Activated CD4-positive, alpha-beta T cell treated with anti-CD3 and anti-CD28 coated beads, Interleukin-10, Interleukin-2, amounts not matched to agents 100 ng/mL and 50 ng/mL, durations not matched to agents 16 hours and 8 hours (primary cell): ENCODE measurements at regions not wholly inside any gene's neighbourhood (a gene's known extent, or its start where the extent isn't known, plus 50 kb on each side); places are given as distances from the start of the nearest gene placed in this dataset.

ENCODE experiments used
- DNase-seq: peaks from one replicate; pipeline ENCODE4 v3.0.0-alpha.2; 2020

DNA sequence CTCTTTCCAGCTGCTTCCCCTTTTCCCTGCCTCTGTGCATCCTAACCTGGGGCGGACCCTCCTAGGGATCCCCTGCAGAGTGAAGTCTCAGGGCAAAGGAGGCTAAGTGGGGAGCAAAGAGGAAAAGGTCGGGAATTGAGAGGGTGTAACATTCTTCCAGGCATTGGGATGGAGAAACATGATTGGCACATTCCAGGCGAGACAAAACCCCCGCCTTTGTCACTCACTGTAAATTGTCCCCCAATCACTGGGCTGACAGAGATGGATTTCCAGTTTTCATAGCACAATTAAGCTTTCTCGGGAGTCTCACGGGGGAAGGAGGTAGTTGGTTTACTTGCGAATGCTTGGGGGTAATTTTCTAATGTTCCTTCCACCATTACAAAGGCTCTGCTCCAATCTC is 74.9 kb downstream of the MIAT start:
- no peak for DNase-seq

DNA sequence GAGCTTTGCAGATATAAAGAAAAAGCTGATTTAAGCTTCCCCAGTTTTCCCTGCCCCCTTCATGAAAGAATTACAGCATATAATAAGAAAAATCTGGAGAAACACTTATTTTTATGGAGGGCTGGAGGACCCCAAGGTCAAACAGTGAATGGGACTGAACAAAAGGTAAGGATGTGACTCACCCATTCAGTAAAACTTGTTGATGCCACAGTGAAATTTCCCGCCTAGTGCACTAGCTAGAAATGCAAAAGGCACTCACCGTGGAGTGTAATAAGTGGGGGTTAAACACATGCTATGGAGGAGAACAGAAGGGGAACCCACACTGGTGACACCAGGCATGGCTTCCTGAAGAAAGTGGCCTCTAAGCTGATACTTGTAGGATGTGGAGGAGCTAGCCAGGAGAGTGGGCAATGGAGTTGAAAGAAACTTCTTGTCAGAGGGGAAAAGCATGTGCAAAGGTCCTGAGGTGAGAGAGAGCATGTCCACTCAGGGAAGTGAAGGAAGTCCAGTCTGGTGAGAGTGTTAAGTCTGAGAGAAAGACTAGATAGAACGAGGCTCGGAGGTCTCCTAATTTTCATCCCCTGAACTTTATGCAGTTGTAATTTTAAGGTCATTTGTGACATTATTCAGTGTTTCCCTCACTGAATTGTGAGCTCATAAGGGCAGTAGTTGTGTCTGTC is 77.1 kb downstream of the MIAT start:
- no peak for DNase-seq

DNA sequence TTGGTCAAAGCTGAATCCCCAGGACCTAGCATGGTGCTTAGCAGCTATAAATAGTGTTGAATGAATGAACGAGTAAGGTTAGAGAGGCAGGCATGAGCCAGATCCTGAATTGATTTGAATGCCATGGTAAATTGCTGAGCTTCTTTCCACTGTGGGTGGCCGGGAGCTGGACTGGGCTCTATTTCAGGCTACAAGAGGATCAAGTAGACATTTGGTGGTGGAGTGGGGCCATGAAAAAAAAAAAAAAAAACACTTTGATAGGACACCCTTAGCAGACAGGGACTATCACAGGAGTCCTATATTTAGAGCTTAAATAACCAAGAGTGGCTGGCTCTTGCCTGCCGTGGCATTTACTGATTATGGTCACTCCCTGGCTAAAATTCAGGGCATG is 77.6 kb downstream of the MIAT start:
- no peak for DNase-seq

DNA sequence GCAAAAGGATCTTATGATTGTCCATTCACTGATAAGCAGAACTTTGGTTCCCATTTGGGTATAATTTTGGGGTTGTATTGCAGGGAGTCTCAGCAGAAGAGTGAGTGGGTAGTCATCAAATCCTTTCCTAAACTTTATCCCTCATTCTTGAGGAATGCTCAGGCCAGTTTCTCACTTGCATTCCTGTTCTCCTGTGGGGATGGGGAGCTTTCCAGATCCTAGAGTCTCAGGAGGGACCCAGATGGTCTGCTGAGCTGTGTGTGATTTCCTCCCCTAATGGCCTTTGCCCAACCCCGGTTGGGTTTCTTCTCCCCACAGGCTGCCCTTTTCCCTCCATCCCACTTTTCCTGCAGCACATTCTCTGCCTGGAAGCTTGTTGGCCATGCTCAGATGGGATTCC is 79.9 kb downstream of the MIAT start:
- no peak for DNase-seq

DNA sequence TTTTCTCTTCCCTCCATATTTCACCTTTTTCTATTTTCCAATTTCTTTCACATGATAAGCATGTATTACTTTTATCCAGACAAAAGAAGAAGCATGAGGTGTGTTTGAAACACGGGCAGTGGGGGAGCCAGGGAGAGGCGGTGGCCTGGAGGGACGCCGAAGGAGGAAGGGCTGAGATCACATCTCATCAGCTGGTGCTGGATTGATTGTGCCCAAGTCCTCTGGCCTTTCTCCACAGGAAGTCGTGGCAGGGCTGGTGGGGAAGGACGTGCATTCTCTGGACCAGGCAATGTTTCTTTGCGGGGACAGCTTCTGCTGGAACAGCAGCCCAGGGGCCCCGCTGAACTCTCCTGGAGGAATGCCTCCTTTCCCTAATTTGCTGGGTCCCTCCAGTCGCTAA is 82.9 kb downstream of the MIAT start:
- no peak for DNase-seq

DNA sequence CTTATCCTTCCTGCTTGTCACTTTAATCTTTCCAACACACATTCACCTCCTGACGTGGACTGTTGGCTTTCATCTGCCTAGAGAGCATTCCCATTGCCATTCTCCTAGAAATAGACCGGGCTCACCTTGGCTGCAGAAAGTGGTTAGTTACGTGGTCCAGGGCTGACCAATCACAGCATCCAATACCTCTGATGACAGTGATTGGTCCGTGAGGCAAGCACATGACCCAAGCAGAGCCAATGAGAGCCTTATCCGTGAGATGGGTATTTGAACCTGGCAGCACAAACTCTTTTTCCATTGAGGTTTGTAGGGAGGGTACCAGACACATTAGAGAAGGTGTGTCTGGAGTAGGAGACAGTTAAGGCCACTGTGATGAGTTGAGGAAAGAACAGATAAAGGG is 85.8 kb downstream of the MIAT start:
- DNase-seq, result no peak

DNA sequence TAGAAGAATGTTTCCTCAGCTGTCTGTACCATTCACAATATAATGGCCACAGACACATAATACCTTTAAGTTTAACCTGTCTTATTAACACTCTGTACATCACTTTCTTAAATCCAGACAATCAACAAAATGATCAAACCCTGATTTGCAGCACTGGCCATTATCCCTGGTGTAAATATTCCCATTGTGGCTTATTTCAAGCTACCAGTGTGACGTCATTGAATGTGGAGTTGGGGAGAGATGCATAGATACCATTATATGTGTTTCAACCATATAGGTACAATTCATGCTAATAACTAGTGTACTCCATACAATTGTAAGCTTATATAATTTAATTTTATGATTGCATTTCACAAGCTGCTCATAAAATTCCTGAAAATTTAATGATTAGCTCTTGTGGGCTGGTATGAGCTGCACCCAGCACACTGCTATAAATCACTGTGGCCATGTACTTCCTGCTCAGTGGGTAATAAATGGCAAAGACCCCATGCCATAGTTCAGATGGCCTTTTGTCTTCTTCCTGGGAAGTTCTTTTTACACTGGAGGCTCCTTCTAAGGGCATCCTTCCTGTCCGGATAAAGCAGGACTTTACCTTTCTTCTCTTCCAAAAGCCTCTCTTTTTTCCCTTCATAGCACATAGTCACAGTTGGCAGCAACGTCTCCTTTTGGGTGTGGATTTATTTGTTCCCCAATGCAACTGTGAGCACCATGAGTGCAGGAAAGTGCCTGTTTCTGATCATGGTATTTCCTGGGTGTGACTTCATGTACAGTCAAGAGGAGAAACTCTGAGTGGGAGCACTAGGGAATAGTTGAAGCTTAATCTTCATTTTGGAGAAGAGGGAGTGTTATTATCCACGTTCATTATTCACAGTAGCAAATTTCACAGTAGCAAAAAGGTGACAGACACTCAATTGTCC is 87.8 kb downstream of the MIAT start:
- no peak for DNase-seq

DNA sequence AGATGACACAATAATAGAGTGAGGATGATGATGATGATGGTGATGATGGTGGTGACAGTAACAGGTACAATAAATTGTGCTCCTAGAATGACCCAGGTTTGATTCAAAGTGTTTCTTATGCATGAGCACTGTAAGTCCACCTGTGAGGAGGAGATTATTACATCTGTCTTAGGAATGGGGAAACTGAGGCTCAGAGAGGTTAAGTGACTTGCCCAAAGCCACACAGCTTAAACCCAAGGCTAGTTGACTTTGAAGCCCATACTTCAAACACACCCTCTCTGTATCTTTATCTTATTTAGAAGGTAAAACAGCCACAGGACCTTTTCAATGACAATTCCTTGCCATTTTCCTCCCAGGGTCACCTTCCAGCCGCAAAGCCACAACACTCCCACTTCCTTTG is 88.9 kb downstream of the MIAT start:
- no peak for DNase-seq

DNA sequence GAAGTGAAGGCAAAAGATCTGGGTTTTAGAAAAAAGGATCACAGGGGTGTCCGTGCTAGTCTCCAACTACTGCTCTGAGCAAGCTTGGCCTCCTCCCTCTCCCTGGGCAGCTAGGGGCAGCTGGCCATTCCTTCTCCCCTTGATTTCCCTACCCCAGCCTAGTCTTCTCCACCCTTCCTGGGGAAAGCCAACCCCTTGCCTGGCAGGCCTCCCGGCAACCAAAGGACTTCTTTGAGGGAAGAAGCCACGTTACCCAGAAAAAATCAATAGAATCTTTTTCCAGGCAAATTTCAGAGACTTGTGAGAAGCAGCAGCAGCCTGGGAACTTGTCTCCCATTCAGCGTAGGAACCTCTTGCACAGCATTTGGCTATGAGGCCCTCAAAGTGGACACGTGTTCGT is 91.5 kb downstream of the MIAT start:
- DNase-seq, result no peak

DNA sequence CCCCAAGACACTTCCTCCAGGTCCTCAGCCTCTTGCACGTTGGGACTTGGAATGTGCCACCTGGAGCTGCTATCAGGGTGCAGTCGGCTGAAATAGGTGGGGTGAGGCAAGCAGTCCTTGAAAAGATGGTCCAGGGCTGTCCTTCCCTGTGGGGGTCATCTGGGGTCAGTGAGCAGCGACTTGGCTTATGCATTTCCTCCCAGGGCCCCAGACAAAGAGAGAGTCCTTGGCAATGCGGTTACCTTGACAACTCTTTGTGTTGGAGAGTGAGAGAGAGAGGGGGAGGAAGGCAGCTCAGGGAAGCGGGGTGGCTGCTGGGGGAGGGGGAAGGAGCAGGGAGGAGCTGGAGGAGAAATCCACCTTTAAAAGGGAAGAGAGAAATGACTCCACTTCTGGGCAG is 93.8 kb downstream of the MIAT start:
- no peak for DNase-seq

DNA sequence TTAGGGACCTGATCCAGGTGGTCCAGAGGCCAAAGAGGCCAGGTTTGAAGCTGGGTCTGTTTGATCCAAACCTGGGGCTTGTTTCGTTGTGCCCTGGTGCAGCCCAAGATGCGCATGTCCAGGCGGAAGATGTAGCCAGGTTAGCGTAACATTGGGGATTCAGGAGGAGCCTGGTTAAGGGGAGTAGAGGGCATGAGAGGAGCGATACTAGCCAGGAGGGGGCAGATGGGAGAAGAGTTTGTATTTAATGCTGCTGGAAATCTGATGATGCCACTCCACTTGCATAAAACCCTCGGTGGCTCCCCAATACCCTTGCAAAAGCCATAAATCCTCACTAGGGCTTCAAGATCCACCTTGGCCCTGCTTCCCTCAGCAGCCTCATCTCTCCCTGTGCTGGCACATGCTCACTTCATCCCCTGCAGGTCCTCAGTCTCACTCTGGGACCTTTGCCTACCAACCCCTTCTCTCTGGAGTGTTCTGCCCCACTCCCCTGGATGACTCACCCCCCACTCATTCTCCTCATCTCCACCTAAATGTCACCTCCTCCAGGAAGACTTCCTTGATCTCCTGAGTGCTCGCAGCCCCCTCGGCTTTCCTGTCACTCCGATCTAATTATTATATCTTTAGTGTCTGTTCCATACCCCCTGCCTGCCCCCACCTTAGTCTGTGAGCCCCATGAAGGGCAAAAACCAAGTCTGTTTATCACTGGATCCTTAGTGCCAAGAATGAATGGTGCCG is 95.9 kb downstream of the MIAT start:
- no peak for DNase-seq

DNA sequence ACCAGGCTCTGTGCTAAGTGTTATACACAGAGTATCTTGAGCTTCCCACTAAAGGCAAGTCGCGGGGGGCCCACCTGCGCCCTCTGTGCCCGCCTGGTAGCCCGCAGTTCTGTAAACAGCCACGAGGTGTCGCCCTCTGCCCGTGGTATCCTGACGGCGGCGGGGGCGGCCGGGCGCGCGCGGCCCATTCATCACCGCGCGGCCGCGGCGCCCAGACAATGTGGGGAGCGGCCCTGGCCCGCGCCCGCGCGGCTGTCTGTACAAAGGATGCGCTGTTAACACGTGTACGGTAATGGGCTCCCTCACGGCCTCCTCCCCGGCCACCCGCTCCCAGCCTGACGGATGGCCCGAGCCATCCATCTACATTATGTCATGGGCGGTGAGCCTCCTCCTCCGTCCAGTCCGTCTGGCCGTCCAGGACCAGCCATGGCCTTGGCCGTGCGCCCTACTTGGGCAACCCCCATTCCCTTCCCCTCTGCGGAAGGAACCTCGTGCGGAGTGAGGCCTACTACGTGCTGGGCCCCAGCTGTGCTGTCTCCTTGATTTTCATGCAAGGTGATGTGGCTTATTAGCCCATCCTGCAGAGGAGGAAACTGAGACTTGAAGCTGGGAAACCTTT is 99.4 kb downstream of the MIAT start:
- peak; percentile 48 for DNase-seq

DNA sequence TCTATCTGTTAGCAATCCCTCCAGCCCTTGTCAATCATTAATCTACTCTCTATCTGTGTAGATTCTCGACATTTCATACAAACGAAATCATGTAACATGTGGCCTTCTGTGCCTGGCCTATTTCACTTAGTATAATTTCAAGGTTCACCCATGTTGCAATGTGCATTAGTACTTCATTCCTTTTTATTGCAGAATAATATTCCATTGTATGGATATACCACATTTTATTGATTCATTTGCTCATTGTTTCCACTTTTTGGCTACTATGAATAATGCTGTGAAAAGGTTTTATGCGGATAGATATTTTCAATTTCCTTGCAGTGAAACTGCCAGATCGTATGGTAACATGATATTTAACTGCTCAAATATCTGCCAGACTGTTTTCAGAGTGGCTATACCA is 100.1 kb downstream of the MIAT start:
- DNase-seq, result no peak

DNA sequence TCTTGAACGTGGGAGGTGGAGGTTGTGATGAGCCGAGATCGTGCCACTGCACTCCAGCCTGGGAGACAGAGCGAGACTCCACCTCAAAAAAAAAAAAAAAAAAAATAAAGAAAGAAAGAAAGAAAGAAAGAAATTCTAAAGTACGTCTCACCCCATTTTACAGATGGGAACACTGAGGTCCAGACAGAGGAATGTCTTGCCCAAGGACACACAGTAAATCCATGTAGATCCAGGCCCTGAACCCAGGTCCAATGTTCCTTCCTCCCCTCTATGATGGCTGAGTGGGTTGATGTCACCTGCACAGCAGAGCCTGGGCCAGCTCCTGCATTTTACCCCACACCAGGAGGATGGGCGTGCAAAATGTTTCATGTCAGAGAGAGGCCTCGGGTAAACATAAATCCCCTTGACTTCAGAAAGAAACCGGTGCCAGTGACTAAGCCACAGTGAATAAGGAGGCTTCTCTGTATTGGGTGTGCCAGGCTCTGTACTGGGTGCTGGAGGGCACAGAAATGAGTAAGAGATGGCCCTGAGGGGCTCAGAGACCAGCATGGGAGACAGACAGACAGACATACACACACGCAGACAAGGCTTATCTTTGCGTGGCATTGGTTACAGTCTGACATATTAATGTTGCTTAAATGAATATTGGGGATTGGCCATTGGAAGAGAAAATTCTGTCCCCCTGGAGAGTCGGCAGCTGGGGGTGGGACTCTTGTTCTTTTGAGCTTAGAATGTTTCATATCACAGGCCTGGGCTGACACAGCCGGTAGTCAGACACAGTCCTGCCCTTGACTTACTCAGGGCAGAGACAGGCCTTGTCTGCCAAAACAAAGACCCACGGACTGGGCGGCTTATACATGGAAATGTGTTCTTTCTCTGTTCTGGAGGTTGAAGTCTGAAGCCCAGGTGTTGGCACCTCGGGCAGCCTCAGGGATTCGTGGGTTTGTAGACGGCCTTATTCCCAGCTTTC is 105.4 kb downstream of the MIAT start:
- DNase-seq, result no peak

DNA sequence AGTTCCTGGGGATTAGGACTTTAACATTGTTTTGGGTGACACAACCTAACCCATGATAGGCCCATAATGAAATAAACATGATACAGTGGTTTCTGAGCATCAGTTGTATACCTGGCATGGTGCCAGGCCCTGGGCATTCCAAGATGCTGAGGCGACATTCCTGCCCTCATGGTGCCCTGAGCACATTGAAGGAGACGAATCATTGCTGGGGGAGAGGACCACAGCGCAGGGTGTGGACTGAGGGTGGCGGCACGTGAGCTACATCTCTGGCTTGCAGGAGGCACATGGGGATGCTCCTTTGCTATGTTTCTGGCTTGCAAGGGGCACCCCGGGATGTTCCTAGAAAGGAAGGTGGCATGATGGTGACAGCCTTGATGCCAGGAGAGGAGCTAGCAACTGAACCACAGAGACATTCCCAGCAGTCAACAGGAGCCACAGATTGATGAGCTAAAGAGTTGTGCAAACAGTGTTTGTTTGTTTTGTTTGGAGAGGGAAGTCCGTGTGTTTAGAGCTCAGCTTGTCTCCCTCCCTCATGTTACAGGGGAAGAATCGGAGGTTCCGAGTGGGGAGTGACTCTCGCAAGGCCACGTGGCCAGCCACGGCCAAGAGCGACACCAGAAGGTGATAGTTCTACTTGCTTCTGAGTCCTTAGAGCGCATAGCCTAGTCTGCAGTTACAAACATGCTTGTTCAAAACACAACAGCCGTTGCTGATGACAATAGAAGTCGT is 106.4 kb downstream of the MIAT start:
- DNase-seq, result no peak

DNA sequence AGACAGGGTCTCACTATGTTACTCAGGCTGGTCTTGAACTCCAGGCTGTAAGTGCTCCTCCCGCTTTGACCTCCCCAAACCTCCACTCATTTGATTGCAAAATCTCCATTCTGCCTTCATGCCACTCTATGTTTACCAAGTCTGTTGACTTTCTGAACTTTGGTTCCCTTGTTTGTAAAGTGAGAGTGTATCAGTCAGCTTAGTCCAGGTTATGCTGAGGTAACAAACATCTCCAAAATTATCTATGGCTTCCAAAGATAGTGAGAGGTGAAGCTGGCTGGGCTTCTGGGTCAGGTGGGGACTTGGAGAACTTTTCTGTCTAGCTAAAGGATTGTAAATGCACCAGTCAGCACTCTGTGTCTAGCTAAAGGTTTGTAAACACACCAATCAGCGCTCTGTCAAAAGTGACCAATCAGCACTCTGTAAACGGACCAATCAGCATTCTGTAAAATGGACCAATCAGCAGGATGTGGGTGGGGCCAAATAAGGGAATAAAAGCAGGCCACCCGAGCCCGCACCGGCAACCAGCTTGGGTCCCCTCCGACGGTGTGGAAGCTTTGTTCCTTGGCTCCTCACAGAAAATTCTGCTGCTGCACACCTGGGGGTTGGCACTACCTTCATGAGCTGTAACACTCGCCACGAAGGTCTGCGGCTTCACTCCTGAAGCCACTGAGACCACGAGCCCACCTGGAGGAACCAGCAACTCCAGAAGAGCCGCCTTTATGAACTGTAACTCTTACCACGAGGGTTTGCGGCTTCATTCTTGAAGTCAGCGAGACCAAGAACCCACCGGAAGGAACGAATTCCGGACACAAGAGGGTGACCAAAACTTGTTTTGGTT is 109.3 kb downstream of the MIAT start:
- no peak for DNase-seq

DNA sequence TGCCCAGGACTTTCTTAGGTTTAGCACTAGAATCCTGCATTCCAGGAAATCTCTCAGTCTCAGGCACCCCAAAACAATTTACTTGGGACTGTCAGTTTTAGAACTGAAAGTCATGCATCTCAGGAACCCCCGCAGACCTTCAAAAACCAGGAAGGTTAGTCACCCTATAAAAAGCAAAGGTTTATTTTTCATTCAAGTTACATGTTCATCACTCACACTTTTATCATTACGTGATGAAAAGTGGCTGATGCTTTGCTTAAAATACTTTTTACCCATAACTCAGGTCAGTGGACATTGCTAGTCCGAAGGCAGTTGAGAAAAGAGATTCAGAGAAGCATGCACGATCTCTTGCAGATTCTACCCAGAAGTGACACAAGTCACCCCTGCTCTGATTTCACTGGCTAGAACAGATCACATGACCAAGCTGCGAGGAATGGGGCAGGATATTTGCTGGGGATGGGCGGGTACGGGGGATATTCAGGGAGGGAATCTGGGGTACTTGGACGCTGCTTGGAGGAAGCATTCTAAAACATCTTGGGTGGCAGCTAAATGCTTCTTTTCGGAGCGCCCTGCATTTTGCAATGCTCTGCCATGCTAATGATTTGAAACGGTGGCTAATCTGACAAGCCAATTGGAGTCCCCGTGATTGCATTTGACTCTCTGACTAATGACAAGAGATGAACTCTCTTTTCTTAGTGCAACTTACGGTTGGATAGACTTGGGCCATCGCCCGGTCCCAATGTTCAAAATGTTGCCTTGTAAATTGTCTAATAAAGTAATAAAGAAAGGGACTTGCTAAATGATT is 110.2 kb downstream of the MIAT start:
- no peak for DNase-seq

DNA sequence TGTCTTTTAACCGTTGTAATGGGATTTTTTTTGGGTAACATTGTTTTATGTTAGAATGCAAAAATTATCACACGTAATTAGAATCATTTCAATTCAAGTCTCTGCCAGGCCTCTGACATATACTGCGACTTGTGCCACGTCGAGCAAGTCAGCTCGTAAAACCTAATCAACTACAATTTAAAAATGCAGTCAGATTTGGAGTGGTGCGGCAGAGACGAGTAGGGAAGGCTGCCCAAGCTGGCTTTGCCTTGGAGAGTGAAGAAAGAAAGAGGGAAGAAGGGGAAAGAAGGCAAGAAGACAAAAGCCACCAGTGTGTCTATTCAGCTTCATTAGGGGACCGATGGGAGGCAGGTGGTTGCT is 110.7 kb downstream of the MIAT start:
- DNase-seq, result no peak

DNA sequence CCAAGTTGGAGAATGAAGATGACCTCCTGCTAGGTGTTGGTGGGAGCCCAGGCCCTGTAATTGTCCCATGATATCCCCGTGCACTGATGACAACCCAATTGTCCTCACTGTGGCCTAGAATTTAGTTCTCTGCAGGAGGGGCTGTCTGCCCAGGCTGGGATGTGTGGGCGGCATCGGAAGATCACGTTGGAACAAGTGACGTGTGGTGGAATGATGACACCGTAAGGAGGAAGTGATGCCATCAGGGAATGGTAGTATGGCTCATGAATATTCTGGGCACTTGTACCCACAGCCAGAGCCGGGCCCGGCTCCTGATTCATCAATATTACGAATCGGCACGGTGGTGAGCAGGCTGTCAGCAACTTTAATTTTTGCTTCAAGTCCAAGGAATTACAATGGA is 111.6 kb downstream of the MIAT start:
- no peak for DNase-seq

DNA sequence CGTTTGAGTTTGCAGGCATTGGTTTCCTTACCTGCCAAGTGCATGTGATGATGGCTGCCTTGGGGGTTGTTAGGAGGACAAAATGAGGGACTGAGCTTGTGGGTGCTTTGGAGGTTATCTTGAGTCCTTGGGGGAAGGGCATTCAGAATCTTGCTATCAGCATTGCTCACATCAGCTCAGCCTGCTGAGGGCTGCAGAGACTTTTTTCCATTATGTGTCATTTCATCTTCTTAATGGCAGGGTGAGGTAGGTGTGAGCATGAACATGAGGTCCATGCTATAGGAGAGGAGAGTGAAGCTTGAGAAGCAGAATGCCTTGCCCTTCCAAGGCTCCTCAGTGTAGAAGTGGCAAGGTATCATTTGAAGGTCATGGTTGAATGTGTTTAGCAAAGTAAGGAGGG is 112.3 kb downstream of the MIAT start:
- DNase-seq, result no peak
